ENCODE measurements at regions not wholly inside any gene's neighbourhood (a gene's known extent, or its start where the extent isn't known, plus 50 kb on each side); places are given as distances from the start of the nearest gene placed in this dataset.

- DNase-seq (ENCODE audit: low read depth in 3 of 3, low spot score in 2 of 3): no peak
These were observed 319.6 kb upstream of the HS3ST1 start for GRCh38 chr4:11748164-11748872.

DNA sequence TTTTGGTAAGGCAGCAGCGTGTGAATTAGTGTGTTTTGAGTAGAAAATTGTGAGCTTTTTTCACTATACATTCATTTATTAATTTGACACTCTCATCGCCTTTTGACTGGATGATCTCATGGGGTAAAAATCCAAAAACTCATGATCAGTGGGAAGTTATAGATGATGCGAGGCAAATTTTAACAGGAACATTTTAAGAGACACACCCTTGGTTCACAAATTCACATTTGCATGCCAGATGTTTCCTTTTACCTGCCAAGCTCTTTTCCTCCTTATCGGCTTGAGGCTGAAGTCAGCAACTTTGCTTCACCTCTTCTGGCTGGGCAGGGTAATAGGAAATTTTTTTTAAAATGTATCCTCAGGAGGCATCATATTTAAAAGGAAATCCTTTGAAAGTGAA is 318.0 kb upstream of the HS3ST1 start:
- DNase-seq (ENCODE audit: low read depth in 3 of 3, low spot score in 2 of 3): no peak

GRCh38 chr4:11743976-11744375 is 315.3 kb upstream of the HS3ST1 start:
- DNase-seq (ENCODE audit: low read depth in 3 of 3, low spot score in 2 of 3): no peak

DNA sequence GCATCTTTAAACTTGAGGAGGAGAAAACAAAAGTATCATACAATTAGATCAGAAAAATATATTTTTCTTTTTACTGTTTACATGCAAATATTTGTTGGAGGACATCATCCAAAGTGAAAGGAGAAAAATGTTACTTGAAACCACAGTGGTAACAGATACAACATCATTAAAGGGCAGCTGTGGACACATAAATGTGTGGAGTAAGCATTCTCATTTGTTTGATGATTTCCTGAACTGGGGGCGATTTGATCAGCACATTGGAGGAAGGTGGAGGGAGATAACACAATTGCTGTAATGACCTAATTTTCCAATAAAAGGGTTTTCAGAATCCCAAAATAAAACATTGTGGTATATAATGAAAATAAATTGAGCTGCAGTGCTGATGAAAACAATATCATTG is 314.5 kb upstream of the HS3ST1 start:
- no peak for DNase-seq (ENCODE audit: low read depth in 3 of 3, low spot score in 2 of 3)

DNA sequence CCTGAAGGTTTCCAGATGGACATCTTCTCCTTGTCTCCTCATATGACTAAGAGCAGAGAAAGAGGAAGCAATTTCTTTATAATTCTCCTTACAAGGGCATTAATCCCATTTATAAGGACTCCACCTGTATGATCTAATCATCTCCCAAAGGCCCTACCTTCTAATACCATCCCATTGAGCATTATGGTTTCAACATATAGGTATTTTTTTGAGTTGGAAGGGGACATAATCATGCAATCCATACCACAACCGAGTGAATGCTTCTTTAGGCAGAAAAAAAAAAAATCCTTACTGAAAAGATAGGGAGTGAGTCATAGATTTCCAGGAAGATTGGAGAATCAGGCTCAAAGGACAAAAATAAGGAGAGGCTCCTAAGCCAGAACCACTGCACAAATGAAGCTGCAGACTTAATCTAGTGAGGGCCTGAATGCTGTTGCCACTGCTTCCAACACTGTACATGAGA is 312.5 kb upstream of the HS3ST1 start:
- DNase-seq (ENCODE audit: low read depth in 3 of 3, low spot score in 2 of 3): no peak

DNA sequence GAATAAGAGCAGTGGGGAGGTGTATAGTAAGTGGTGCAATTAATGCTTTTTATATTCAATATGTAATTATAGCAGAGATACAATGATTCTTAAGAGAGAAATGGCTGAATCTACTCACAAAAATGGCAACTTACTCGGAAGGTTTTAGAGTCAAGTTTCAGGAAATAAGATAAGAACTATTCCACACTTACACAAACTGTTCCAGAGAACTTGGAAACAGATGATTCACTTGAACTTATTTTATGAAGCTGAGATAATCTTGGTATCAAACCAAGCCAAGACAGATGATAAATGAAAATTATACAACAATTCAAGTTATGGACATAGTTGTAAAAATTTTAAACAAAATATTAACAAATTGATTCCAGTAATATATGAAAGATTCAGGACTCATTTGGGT is 311.3 kb upstream of the HS3ST1 start:
- DNase-seq (ENCODE audit: low read depth in 3 of 3, low spot score in 2 of 3): no peak

- DNase-seq (ENCODE audit: low read depth in 3 of 3, low spot score in 2 of 3): no peak
These were observed 308.3 kb upstream of the HS3ST1 start for GRCh38 chr4:11736978-11737377.

GRCh38 chr4:11735651-11736050 is 307.0 kb upstream of the HS3ST1 start:
- no peak for DNase-seq (ENCODE audit: low read depth in 3 of 3, low spot score in 2 of 3)

- no peak for DNase-seq (ENCODE audit: low read depth in 3 of 3, low spot score in 2 of 3)
These were observed 303.5 kb upstream of the HS3ST1 start for GRCh38 chr4:11732155-11732554.

- no peak for DNase-seq (ENCODE audit: low read depth in 3 of 3, low spot score in 2 of 3)
These were observed 301.9 kb upstream of the HS3ST1 start for GRCh38 chr4:11730545-11730944.

- no peak for DNase-seq (ENCODE audit: low read depth in 3 of 3, low spot score in 2 of 3)
These were observed 300.9 kb upstream of the HS3ST1 start for GRCh38 chr4:11729548-11729947.

GRCh38 chr4:11727903-11728564 is 299.3 kb upstream of the HS3ST1 start:
- DNase-seq (ENCODE audit: low read depth in 3 of 3, low spot score in 2 of 3): no peak

DNA sequence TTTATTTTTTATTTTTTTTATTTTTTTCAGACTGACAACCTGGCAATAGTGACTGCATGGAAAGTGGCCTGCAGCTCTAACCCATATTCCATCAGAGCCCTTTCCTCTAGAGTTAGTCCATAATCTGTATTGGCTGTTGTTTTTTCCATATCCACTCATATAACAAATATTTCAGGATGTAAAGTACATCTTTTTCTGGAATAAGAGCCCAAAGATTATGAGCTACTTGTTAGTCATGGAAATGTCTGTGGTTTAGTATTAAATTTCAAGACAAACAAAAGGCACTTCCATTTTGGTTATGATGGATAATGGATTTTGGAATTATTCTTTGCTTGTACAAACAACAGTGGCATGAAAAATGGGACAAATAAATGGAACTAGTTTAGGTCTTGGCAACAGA is 296.0 kb upstream of the HS3ST1 start:
- no peak for DNase-seq (ENCODE audit: low read depth in 3 of 3, low spot score in 2 of 3)

- DNase-seq (ENCODE audit: low read depth in 3 of 3, low spot score in 2 of 3): no peak
These were observed 293.5 kb upstream of the HS3ST1 start for GRCh38 chr4:11722223-11722622.

DNA sequence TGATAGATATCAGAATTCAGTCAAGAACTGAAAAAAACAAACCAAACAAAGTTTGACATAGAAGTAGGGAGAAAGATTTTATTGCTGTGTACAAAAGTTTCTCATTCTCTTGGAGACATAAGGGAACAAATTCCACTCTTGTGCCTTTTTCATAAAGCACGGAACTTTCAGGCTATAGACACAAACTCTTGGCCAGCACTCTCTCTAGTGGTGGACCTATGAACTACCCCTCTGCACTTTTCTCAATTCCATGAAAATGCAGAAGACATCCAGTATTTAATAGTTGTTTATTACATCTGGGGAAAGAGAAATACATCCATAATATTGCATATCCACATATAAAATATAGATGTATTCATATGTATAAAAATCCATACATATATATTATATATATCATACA is 291.6 kb upstream of the HS3ST1 start:
- no peak for DNase-seq (ENCODE audit: low read depth in 3 of 3, low spot score in 2 of 3)

DNA sequence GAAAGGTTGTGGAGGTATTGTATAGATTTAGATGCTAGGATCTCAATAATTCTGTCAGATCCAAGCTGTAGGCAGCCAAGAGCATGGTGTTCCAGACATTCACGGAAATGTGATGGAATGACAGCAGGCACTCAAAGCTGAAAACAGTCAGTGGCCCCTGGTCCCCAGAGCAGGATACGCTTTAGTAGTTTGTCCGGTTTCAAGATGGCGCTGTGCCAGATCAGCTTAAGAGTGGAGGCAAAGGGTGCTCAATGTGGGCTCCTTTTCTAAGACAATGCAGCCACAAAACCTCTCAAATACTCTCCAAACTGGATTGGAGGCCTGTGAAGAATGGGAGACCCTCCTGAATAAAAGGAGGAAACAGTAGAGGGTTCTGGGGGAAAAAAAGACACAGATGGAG is 291.2 kb upstream of the HS3ST1 start:
- no peak for DNase-seq (ENCODE audit: low read depth in 3 of 3, low spot score in 2 of 3)

DNA sequence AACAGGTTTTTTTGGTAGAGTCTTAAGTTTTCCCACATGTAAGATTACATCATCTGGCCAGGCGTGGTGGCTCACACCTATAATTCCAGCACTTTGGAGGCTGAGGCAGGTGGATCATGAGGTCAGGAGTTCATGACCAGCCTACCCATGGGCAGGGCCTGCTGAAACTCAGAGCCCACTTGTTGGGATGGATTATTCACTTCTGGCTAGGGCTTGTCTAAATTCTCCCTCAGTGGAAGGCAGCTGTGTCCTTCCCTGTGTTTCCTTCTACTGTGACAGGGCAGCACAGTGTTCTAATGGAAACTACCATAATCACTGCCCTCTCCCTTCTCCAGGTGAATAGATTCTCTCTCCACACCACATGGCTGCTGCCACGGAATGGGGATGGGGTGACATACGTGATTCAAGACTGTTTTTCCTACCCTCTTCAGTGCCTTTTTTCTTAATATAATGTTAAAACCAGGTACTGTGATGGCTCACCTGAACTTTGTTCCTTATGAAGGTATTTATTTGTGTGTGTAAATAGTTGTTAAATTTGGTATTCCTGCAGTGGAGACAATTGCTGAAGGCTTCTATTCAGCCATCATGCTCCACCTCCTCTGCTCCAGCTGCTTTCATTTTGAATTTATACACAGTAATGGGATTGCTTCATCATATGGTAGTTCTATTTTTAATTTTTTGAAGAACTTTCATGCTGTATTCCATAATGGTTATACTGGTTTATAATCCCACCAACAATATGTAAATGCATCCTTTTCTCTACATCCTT is 287.2 kb upstream of the HS3ST1 start:
- no peak for DNase-seq (ENCODE audit: low read depth in 3 of 3, low spot score in 2 of 3)

DNA sequence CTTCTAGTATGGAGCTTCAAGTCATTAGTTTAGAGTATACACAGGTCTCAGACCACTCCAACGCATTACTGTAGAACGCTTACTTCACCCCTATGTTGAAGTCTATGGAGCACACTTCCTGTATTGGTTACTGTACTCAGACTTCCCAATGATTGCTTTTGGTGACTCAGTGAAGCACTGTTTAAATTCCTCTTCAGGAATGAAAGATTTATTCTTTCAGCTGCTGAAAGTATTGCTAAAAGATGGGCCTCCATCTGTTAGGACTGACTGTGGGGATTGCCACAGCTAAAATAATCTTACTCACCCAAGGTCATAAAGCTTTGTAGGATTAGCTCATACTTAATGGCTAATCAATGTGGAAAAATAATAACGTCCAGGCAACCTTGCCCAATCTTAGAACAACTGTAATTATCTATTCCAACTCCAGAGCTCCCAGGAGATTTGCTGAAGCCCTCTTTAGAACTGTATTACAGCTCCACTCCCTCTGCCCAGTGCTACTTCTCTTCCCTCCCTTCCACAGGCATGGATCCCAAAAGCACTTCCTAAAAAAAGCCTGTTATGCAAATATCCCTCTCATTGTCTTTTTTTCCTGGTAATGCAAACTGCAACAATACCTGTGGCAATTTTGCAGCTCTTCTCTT is 281.9 kb upstream of the HS3ST1 start:
- DNase-seq (ENCODE audit: low read depth in 3 of 3, low spot score in 2 of 3): no peak

- no peak for DNase-seq (ENCODE audit: low read depth in 3 of 3, low spot score in 2 of 3)
These were observed 275.6 kb upstream of the HS3ST1 start for GRCh38 chr4:11704186-11704830.

GRCh38 chr4:11702886-11703557 is 274.3 kb upstream of the HS3ST1 start:
- DNase-seq (ENCODE audit: low read depth in 3 of 3, low spot score in 2 of 3): no peak

Data from right renal cortex interstitium (tissue), 3 donors.